Panc1 (cell line): ENCODE measurements at regions not wholly inside any gene's neighbourhood (a gene's known extent, or its start where the extent isn't known, plus 50 kb on each side); places are given as distances from the start of the nearest gene placed in this dataset.

Source experiments
- POLR2AphosphoS5 ChIP-seq: IDR thresholded peaks from 2 replicates; pipeline ENCODE4 v1.6.1; 2012; ENCODE audit warnings: mild to moderate bottlenecking, low read depth, low read length, moderate library complexity
- TCF7L2 ChIP-seq: IDR thresholded peaks from 2 replicates; pipeline ENCODE4 v1.6.1; 2011; ENCODE audit warnings: mild to moderate bottlenecking, low read depth, low read length, inconsistent platforms
- TF ChIP-seq, protein P1 (sequence below): fragments of 450-650 bp; IDR thresholded peaks from 2 replicates; pipeline ENCODE4 v1.5.1; 2017; ENCODE audit warnings: mild to moderate bottlenecking

DNA sequence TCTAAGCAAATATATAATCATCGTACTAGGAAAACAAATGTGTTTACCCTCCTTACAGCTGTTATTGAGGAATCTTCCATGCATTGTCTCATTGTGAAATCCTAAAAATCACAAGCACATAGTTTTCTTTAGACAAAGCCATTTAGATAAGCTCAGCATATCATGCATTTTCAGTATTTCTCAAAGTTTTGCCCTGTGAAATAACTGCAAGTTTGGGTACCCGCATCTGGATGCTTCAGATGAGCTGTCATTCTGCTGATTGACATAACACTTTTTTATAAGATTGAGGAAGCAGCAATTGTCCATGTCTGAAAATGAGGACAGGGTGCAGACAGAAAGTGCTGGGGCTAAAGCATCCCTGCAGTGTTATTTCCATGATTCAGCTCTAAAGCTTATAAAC lies 96.2 kb downstream of the IYD start:
- TF ChIP-seq POLR2AphosphoS5 = no peak
- TF ChIP-seq, protein P1, sequence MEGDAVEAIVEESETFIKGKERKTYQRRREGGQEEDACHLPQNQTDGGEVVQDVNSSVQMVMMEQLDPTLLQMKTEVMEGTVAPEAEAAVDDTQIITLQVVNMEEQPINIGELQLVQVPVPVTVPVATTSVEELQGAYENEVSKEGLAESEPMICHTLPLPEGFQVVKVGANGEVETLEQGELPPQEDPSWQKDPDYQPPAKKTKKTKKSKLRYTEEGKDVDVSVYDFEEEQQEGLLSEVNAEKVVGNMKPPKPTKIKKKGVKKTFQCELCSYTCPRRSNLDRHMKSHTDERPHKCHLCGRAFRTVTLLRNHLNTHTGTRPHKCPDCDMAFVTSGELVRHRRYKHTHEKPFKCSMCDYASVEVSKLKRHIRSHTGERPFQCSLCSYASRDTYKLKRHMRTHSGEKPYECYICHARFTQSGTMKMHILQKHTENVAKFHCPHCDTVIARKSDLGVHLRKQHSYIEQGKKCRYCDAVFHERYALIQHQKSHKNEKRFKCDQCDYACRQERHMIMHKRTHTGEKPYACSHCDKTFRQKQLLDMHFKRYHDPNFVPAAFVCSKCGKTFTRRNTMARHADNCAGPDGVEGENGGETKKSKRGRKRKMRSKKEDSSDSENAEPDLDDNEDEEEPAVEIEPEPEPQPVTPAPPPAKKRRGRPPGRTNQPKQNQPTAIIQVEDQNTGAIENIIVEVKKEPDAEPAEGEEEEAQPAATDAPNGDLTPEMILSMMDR = no peak
- no peak for TF ChIP-seq TCF7L2
